IPS-20b (cell line): ENCODE measurements at regions not wholly inside any gene's neighbourhood (a gene's known extent, or its start where the extent isn't known, plus 50 kb on each side); places are given as distances from the start of the nearest gene placed in this dataset.
"Not testable (repeated sequence)": the region's sequence is repeated elsewhere in the genome, so short reads cannot be mapped to it uniquely, and the experiment has no call there.

Source experiments
- H3K27ac ChIP-seq: one replicate; pipeline ENCODE4 v1.5.1; 2013; ENCODE audit warnings: low read length
- H3K27me3 ChIP-seq: 2 replicates; pipeline ENCODE4 v1.6.1; 2013; ENCODE audit warnings: mild to moderate bottlenecking, low read length, inconsistent platforms; ENCODE audit not compliant: insufficient read depth
- H3K36me3 ChIP-seq: 2 replicates; pipeline ENCODE4 v1.6.1; 2013; ENCODE audit warnings: low read depth, mild to moderate bottlenecking, inconsistent platforms, low read length, moderate library complexity; ENCODE audit not compliant: insufficient read depth
- H3K4me1 ChIP-seq: 2 replicates; pipeline ENCODE4 v1.6.1; 2013; ENCODE audit warnings: mild to moderate bottlenecking, control low read depth, inconsistent platforms, low read length, moderate library complexity; ENCODE audit not compliant: insufficient read depth
- H3K4me3 ChIP-seq: 2 replicates; pipeline ENCODE4 v1.5.1; 2013; ENCODE audit warnings: mild to moderate bottlenecking, low read length, inconsistent platforms
- H3K9ac ChIP-seq: 2 replicates; pipeline ENCODE4 v1.6.1; 2013; ENCODE audit warnings: low read depth, mild to moderate bottlenecking, inconsistent platforms, low read length, moderate library complexity
- H3K9me3 ChIP-seq: 2 replicates; pipeline ENCODE4 v1.6.1; 2013; ENCODE audit warnings: mild to moderate bottlenecking, low read depth, low read length, inconsistent platforms; ENCODE audit not compliant: insufficient read depth

- not testable (repeated sequence) for H3K9me3 ChIP-seq, H3K36me3 ChIP-seq, H3K27ac ChIP-seq, H3K27me3 ChIP-seq, H3K4me1 ChIP-seq
- Histone ChIP-seq H3K9ac (peak overlapping the region; percentile 51; the same call in 1 of the 2 replicates), H3K4me3 (peak overlapping the region; percentile 67; the same call in 1 of the 2 replicates)
These were observed 90.7 kb upstream of the DRD5 start for GRCh38 chr4:9690636-9691237.

- H3K27me3 ChIP-seq, result no peaks in the 10 kb centered on the region
- H3K4me3 ChIP-seq, result peak overlapping the region; percentile 67; the same call in 1 of the 2 replicates
- no peaks in the 10 kb centered on the region for H3K36me3 ChIP-seq
- H3K9ac ChIP-seq, result peak overlapping the region; percentile 51; the same call in 1 of the 2 replicates
- no peaks in the 10 kb centered on the region for H3K9me3 ChIP-seq
- H3K4me1 ChIP-seq, result peaks cover 4% of the 10 kb centered on the region; the same call in 1 of the 2 replicates
- H3K27ac ChIP-seq, result no peak overlapping the region
These were observed 90.0 kb upstream of the DRD5 start for GRCh38 chr4:9691238-9692065.

GRCh38 chr4:9692791-9693491 is 88.5 kb upstream of the DRD5 start:
- not testable (repeated sequence) for H3K9me3 ChIP-seq, H3K9ac ChIP-seq, H3K27me3 ChIP-seq, H3K27ac ChIP-seq, H3K4me1 ChIP-seq, H3K36me3 ChIP-seq, H3K4me3 ChIP-seq

- not testable (repeated sequence) for H3K27me3 ChIP-seq, H3K4me3 ChIP-seq, H3K9me3 ChIP-seq, H3K27ac ChIP-seq, H3K36me3 ChIP-seq, H3K9ac ChIP-seq, H3K4me1 ChIP-seq
These were observed 87.0 kb upstream of the DRD5 start for GRCh38 chr4:9694403-9694802.

- not testable (repeated sequence) for H3K27ac ChIP-seq, H3K27me3 ChIP-seq, H3K4me3 ChIP-seq, H3K9me3 ChIP-seq, H3K36me3 ChIP-seq, H3K9ac ChIP-seq, H3K4me1 ChIP-seq
These were observed 85.4 kb upstream of the DRD5 start for GRCh38 chr4:9695994-9696393.

GRCh38 chr4:9696561-9696960 is 84.9 kb upstream of the DRD5 start:
- not testable (repeated sequence) for H3K9me3 ChIP-seq, H3K9ac ChIP-seq, H3K36me3 ChIP-seq, H3K27ac ChIP-seq, H3K4me3 ChIP-seq, H3K27me3 ChIP-seq, H3K4me1 ChIP-seq

GRCh38 chr4:9702019-9702418 is 79.4 kb upstream of the DRD5 start:
- not testable (repeated sequence) for H3K9me3 ChIP-seq, H3K9ac ChIP-seq, H3K36me3 ChIP-seq, H3K27me3 ChIP-seq, H3K4me3 ChIP-seq, H3K27ac ChIP-seq, H3K4me1 ChIP-seq

- H3K4me1 ChIP-seq, H3K36me3 ChIP-seq, H3K27me3 ChIP-seq, H3K4me3 ChIP-seq, H3K9me3 ChIP-seq, H3K27ac ChIP-seq, H3K9ac ChIP-seq: not testable (repeated sequence)
These were observed 78.7 kb upstream of the DRD5 start for GRCh38 chr4:9702696-9703095.

- Histone ChIP-seq H3K4me1 (no peaks in the 10 kb centered on the region), H3K9me3 (no peaks in the 10 kb centered on the region), H3K4me3 (no peak overlapping the region)
These were observed 78.0 kb upstream of the DRD5 start for GRCh38 chr4:9703391-9703790.

GRCh38 chr4:9704126-9704525 is 77.3 kb upstream of the DRD5 start:
- H3K27ac ChIP-seq, H3K27me3 ChIP-seq, H3K36me3 ChIP-seq, H3K9me3 ChIP-seq, H3K9ac ChIP-seq, H3K4me3 ChIP-seq, H3K4me1 ChIP-seq: not testable (repeated sequence)

More at GRCh38 chr4:9703391-9703790, 78.0 kb upstream of the DRD5 start:
- Histone ChIP-seq H3K36me3 (no peaks in the 10 kb centered on the region), H3K9ac (no peak overlapping the region), H3K27me3 (no peaks in the 10 kb centered on the region), H3K27ac (no peak overlapping the region)

GRCh38 chr4:9704551-9705332 is 76.7 kb upstream of the DRD5 start:
- Histone ChIP-seq H3K9me3 (no peaks in the 10 kb centered on the region), H3K9ac (no peak overlapping the region), H3K27me3 (no peaks in the 10 kb centered on the region), H3K4me1 (no peaks in the 10 kb centered on the region), H3K36me3 (no peaks in the 10 kb centered on the region), H3K4me3 (no peak overlapping the region), H3K27ac (no peak overlapping the region)
